Activated T-helper 2 cell treated with anti-CD3 and anti-CD28 coated beads, Interferon-gamma antibody, Interleukin-2, Interleukin-4, amounts not matched to agents 10 μg/mL and 5 μg/mL and 100 μg/mL, durations not matched to agents 14 hours and 24 hours and 36 hours (primary cell): ENCODE measurements at regions not wholly inside any gene's neighbourhood (a gene's known extent, or its start where the extent isn't known, plus 50 kb on each side); places are given as distances from the start of the nearest gene placed in this dataset.
A peak's percentile ranks its signal among the peaks of the same experiment; 100 is the strongest.

Experiments used
- DNase-seq: peaks from one replicate; pipeline ENCODE4 v3.0.0; 2021; ENCODE audit warnings: low spot score
- H3K27ac Mint-ChIP-seq: one replicate; pipeline ENCODE4 v1.8.0; 2021; ENCODE audit warnings: mixed read lengths
- H3K27me3 Mint-ChIP-seq: one replicate; pipeline ENCODE4 v1.8.0; 2021; ENCODE audit warnings: low read depth, mixed read lengths
- H3K36me3 Mint-ChIP-seq: one replicate; pipeline ENCODE4 v1.8.0; 2021; ENCODE audit warnings: low read depth, mixed read lengths
- H3K4me1 Mint-ChIP-seq: one replicate; pipeline ENCODE4 v1.8.0; 2021; ENCODE audit warnings: low read depth, mixed read lengths
- H3K4me3 Mint-ChIP-seq: one replicate; pipeline ENCODE4 v1.8.0; 2021; ENCODE audit warnings: low read depth, mild to moderate bottlenecking, moderate library complexity, mixed read lengths
- H3K9me3 Mint-ChIP-seq: one replicate; pipeline ENCODE4 v1.8.0; 2021; ENCODE audit warnings: mixed read lengths
- intact Hi-C: fragments of 100-400 bp; cut with micrococcal nuclease; formaldehyde crosslinking; loops from one replicate; pipeline ENCODE4 v1.15.1; 2023

GRCh38 chr6:25175196-25175595, 104.0 kb upstream of the CARMIL1 start:
- H3K4me1 Mint-ChIP-seq: peaks cover 80% of the 10 kb centered on the region
- no peaks in the 10 kb centered on the region for H3K9me3 Mint-ChIP-seq
- H3K27me3 Mint-ChIP-seq: no peaks in the 10 kb centered on the region
- intact Hi-C loops: loop anchor here (2.0 to 10.0 kb wide), 4 partner anchors 56 to 240 kb away; partner anchors contain the start of gene RIPOR2
- DNase-seq: no peak
- H3K4me3 Mint-ChIP-seq: no peak overlapping the region
- peak overlapping the region; percentile 66 for H3K27ac Mint-ChIP-seq
- peaks cover 4% of the 10 kb centered on the region for H3K36me3 Mint-ChIP-seq

- Mint-ChIP-seq H3K27ac (peak overlapping the region; percentile 50), H3K4me3 (no peak overlapping the region), H3K36me3 (peaks cover 4% of the 10 kb centered on the region), H3K4me1 (peaks cover 80% of the 10 kb centered on the region), H3K27me3 (no peaks in the 10 kb centered on the region), H3K9me3 (no peaks in the 10 kb centered on the region)
- intact Hi-C loops: loop anchor here (2.0 to 10.0 kb wide), 4 partner anchors 57 to 241 kb away; partner anchors contain the start of gene RIPOR2
- DNase-seq: no peak
These were observed 103.5 kb upstream of the CARMIL1 start for GRCh38 chr6:25175681-25176080.

- intact Hi-C loops: loop anchor here (5.0 to 10.0 kb wide), 3 partner anchors 89 to 242 kb away; partner anchors contain the start of gene RIPOR2
- Mint-ChIP-seq H3K27me3 (no peaks in the 10 kb centered on the region), H3K36me3 (peaks cover 4% of the 10 kb centered on the region), H3K4me1 (peaks cover 77% of the 10 kb centered on the region), H3K27ac (peak overlapping the region; percentile 50), H3K9me3 (no peaks in the 10 kb centered on the region), H3K4me3 (no peak overlapping the region)
- no peak for DNase-seq
These were observed 102.7 kb upstream of the CARMIL1 start for GRCh38 chr6:25176466-25176865.

GRCh38 chr6:25177500-25178028, 101.6 kb upstream of the CARMIL1 start:
- Mint-ChIP-seq H3K9me3 (no peaks in the 10 kb centered on the region), H3K4me1 (peaks cover 80% of the 10 kb centered on the region), H3K4me3 (no peak overlapping the region), H3K27ac (no peak overlapping the region), H3K27me3 (no peaks in the 10 kb centered on the region), H3K36me3 (peaks cover 4% of the 10 kb centered on the region)
- intact Hi-C loops: loop anchor here (5.0 to 10.0 kb wide), 3 partner anchors 90 to 243 kb away; partner anchors contain the start of gene RIPOR2
- no peak for DNase-seq

- DNase-seq: no peak
- H3K27ac Mint-ChIP-seq: peak overlapping the region; percentile 86
- no peaks in the 10 kb centered on the region for H3K9me3 Mint-ChIP-seq
- intact Hi-C loops: loop anchor here (1.0 to 10.0 kb wide), 4 partner anchors 40 to 244 kb away; partner anchors contain the start of gene RIPOR2
- peak overlapping the region; percentile 39 for H3K4me3 Mint-ChIP-seq
- no peaks in the 10 kb centered on the region for H3K36me3 Mint-ChIP-seq
- H3K27me3 Mint-ChIP-seq: no peaks in the 10 kb centered on the region
- H3K4me1 Mint-ChIP-seq: peaks cover 71% of the 10 kb centered on the region
These were observed 100.7 kb upstream of the CARMIL1 start for GRCh38 chr6:25178336-25179035.

GRCh38 chr6:25179051-25179778, 100.0 kb upstream of the CARMIL1 start:
- no peaks in the 10 kb centered on the region for H3K36me3 Mint-ChIP-seq
- no peaks in the 10 kb centered on the region for H3K27me3 Mint-ChIP-seq
- H3K4me3 Mint-ChIP-seq: peak overlapping the region; percentile 39
- peaks cover 64% of the 10 kb centered on the region for H3K4me1 Mint-ChIP-seq
- peak overlapping the region; percentile 86 for H3K27ac Mint-ChIP-seq
- H3K9me3 Mint-ChIP-seq: no peaks in the 10 kb centered on the region
- no peak for DNase-seq
- intact Hi-C loops: loop anchor here (1.0 to 10.0 kb wide), 4 partner anchors 41 to 244 kb away; partner anchors contain the start of gene RIPOR2

- Mint-ChIP-seq H3K27ac (peak overlapping the region; percentile 29), H3K36me3 (no peaks in the 10 kb centered on the region), H3K9me3 (no peaks in the 10 kb centered on the region), H3K4me3 (no peak overlapping the region), H3K4me1 (peaks cover 51% of the 10 kb centered on the region), H3K27me3 (peaks cover 2% of the 10 kb centered on the region)
- intact Hi-C loops: no loop called here
- no peak for DNase-seq
These were observed 98.4 kb upstream of the CARMIL1 start for GRCh38 chr6:25180630-25181349.

- intact Hi-C loops: no loop called here
- Mint-ChIP-seq H3K27ac (no peak overlapping the region), H3K9me3 (no peaks in the 10 kb centered on the region), H3K36me3 (no peaks in the 10 kb centered on the region), H3K4me3 (no peak overlapping the region), H3K27me3 (peaks cover 2% of the 10 kb centered on the region), H3K4me1 (peaks cover 47% of the 10 kb centered on the region)
- DNase-seq: no peak
These were observed 97.8 kb upstream of the CARMIL1 start for GRCh38 chr6:25181350-25181724.

GRCh38 chr6:25181923-25182322, 97.3 kb upstream of the CARMIL1 start:
- no peak overlapping the region for H3K27ac Mint-ChIP-seq
- no peaks in the 10 kb centered on the region for H3K9me3 Mint-ChIP-seq
- intact Hi-C loops: no loop called here
- no peak for DNase-seq
- peaks cover 5% of the 10 kb centered on the region for H3K27me3 Mint-ChIP-seq
- H3K4me1 Mint-ChIP-seq: peaks cover 44% of the 10 kb centered on the region
- no peaks in the 10 kb centered on the region for H3K36me3 Mint-ChIP-seq
- no peak overlapping the region for H3K4me3 Mint-ChIP-seq

GRCh38 chr6:25186919-25187318, 92.3 kb upstream of the CARMIL1 start:
- no peak overlapping the region for H3K4me3 Mint-ChIP-seq
- no peaks in the 10 kb centered on the region for H3K36me3 Mint-ChIP-seq
- no peak overlapping the region for H3K27ac Mint-ChIP-seq
- no peak for DNase-seq
- H3K4me1 Mint-ChIP-seq: peaks cover 6% of the 10 kb centered on the region
- H3K9me3 Mint-ChIP-seq: no peaks in the 10 kb centered on the region
- H3K27me3 Mint-ChIP-seq: peaks cover 17% of the 10 kb centered on the region
- intact Hi-C loops: no loop called here

- Mint-ChIP-seq H3K9me3 (no peaks in the 10 kb centered on the region), H3K36me3 (no peaks in the 10 kb centered on the region), H3K27ac (no peak overlapping the region), H3K27me3 (peaks cover 25% of the 10 kb centered on the region), H3K4me1 (peaks cover 3% of the 10 kb centered on the region), H3K4me3 (no peak overlapping the region)
- DNase-seq: no peak
- intact Hi-C loops: no loop called here
These were observed 90.9 kb upstream of the CARMIL1 start for GRCh38 chr6:25188232-25188631.

- intact Hi-C loops: no loop called here
- H3K27ac Mint-ChIP-seq: no peak overlapping the region
- no peaks in the 10 kb centered on the region for H3K36me3 Mint-ChIP-seq
- no peaks in the 10 kb centered on the region for H3K9me3 Mint-ChIP-seq
- no peak overlapping the region for H3K4me3 Mint-ChIP-seq
- peaks cover 2% of the 10 kb centered on the region for H3K4me1 Mint-ChIP-seq
- H3K27me3 Mint-ChIP-seq: peaks cover 21% of the 10 kb centered on the region
- DNase-seq: no peak
These were observed 86.3 kb upstream of the CARMIL1 start for GRCh38 chr6:25192590-25193459.
